PC-9 (cell line): ENCODE measurements at regions not wholly inside any gene's neighbourhood (a gene's known extent, or its start where the extent isn't known, plus 50 kb on each side); places are given as distances from the start of the nearest gene placed in this dataset.

ENCODE experiments used
- CTCF ChIP-seq: fragments of 200-600 bp; sonication (generic); conservative IDR thresholded peaks from 2 replicates; pipeline ENCODE4 v1.6.1; 2017; ENCODE audit warnings: mixed run types, antibody characterized with exemption, mild to moderate bottlenecking, moderate library complexity
- EZH2 ChIP-seq: fragments of 200-600 bp; sonication (generic); IDR thresholded peaks from 2 replicates; pipeline ENCODE4 v1.8.0; 2017; ENCODE audit warnings: antibody characterized with exemption, low read depth

- TF ChIP-seq CTCF (no peak), EZH2 (no peak)
Measured at GRCh38 chr3:23743141-23743784, 62.5 kb upstream of the UBE2E1 start.
